Gastrocnemius medialis (tissue), 4 donors: ENCODE measurements at regions not wholly inside any gene's neighbourhood (a gene's known extent, or its start where the extent isn't known, plus 50 kb on each side); places are given as distances from the start of the nearest gene placed in this dataset.

ENCODE experiments used
- ATAC-seq, 2 donors: fragments of 150-250 bp; one replicate each; pipeline ENCODE4 v1.9.1; 2016
- DNase-seq, 2 donors: peaks; one replicate each; pipeline ENCODE4 v3.0.0-alpha.2; 2019
- H3K27ac ChIP-seq, 4 donors: fragments of 200-600 bp; sonication (generic); 1 replicate in 1 of 4; 2 replicates in 3 of 4; pipeline ENCODE4 v1.5.1; 2016 to 2018; ENCODE audit warnings: mild to moderate bottlenecking in 2 of 4, moderate library complexity in 1 of 4
- H3K27me3 ChIP-seq, 3 donors: fragments of 200-600 bp; sonication (generic) in 2 of 3; 1 replicate in 1 of 3; 2 replicates in 2 of 3; pipeline versions ENCODE4 v1.5.1 to v1.6.0; 2016 to 2019; ENCODE audit warnings: mild to moderate bottlenecking in 1 of 3, moderate library complexity in 1 of 3
- H3K36me3 ChIP-seq, 2 donors: fragments of 200-600 bp; sonication (generic) in 1 of 2; one replicate each; pipeline ENCODE4 v1.5.1; 2017 to 2018
- H3K4me1 ChIP-seq, 2 donors: fragments of 200-600 bp; sonication (generic) in 1 of 2; one replicate each; pipeline ENCODE4 v1.5.1; 2016 to 2017; ENCODE audit warnings: mild to moderate bottlenecking in 2 of 2
- H3K4me3 ChIP-seq, 4 donors: fragments of 200-600 bp; sonication (generic) in 3 of 4; 1 replicate in 1 of 4; 2 replicates in 3 of 4; pipeline ENCODE4 v1.5.1; 2016 to 2019; ENCODE audit warnings: mild to moderate bottlenecking in 2 of 4
- H3K9me3 ChIP-seq, 3 donors: fragments of 200-600 bp; sonication (generic) in 2 of 3; 1 replicate in 1 of 3; 2 replicates in 2 of 3; pipeline ENCODE4 v1.5.1; 2016 to 2019
- POLR2A ChIP-seq, 2 donors: fragments of 450-650 bp; IDR thresholded peaks; one replicate each; pipeline ENCODE4 v1.6.1; 2017; ENCODE audit warnings: antibody characterized with exemption in 2 of 2, mild to moderate bottlenecking in 2 of 2, moderate library complexity in 2 of 2
- in situ Hi-C, 4 donors: fragments of 200-750 bp; cut with MboI; loops; one replicate each; pipeline versions ENCODE4 v1.15.0 to v1.8.0; 2017; ENCODE audit warnings: low sequenced_read_pairs in 4 of 4
- intact Hi-C: fragments of 100-400 bp; cut with DNase I; formaldehyde crosslinking; loops from one replicate; pipeline ENCODE4 v1.15.1; 2023; ENCODE audit warnings: low total_unique reads
- TF ChIP-seq, protein P1 (sequence below), 5 experiments: fragments of 450-650 bp in 3 of 5; fragments of 200-600 bp in 2 of 5; sonication (generic) in 2 of 5; IDR thresholded peaks in 4 of 5; conservative IDR thresholded peaks in 1 of 5; 1 replicate in 4 of 5; 2 replicates in 1 of 5; pipeline ENCODE4 v1.5.1; 2016 to 2019; ENCODE audit warnings: antibody characterized with exemption in 5 of 5, mild to moderate bottlenecking in 3 of 5, moderate library complexity in 3 of 5

DNA sequence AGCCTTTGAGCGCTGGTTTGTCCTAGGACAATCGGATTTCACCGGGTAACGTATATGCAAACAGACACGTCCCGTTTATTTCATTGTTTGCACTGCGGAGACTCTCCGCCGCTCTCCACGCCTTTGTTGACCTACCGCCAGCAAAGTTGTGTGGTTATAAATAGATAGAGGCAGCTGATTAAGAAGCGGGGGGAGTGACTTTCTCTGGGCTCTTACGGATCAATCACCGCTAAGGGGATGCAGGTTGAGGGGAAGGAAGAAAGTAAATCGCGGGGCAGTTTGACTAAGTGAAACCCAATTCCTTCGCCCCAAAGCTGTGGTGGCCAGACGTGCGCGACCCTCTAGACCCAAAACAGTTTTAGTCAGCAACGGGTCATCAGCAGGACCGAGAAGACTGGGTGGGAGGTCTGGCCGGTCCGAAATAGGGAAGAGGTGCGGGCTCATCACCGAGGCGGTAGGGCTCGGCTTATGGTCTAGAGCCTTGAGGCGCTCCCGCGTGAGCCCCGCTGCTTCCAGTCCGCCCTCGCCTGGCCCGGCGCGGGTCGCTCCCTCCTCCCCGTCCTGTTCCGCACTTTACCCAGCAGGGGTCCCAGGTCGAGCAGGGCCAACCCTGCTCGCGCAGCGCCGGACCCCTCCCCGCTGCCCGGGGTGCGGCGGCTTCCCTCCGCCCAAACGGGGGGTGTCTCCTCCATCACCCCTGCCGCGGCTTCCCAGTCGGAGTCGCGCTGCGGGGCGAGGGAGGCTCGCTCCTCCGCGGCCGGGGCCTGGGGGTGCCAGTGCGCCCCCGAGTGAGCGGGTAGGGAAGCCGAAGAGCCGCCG, 120.8 kb upstream of the RRP15 start:
- intact Hi-C loops (no loop called here), in situ Hi-C loops (no loop called here)
- peaks cover 63 to 78% (median 68%) of the 10 kb centered on the region in 3 donors for H3K27me3 ChIP-seq
- peaks cover 7 to 10% of the 10 kb centered on the region in 2 donors for H3K4me1 ChIP-seq
- DNase-seq, result peak in 1 of 2 donors; percentile 31
- peak overlapping the region; percentile 47 to 63 (median 56) for H3K4me3 ChIP-seq
- peak; percentile 83 for ATAC-seq
- H3K27ac ChIP-seq, result peak overlapping the region in 2 of 4 donors; percentile 33 to 43
- TF ChIP-seq POLR2A (IDR thresholded peaks at IDR 0.05), result no peak
- TF ChIP-seq, protein P1, sequence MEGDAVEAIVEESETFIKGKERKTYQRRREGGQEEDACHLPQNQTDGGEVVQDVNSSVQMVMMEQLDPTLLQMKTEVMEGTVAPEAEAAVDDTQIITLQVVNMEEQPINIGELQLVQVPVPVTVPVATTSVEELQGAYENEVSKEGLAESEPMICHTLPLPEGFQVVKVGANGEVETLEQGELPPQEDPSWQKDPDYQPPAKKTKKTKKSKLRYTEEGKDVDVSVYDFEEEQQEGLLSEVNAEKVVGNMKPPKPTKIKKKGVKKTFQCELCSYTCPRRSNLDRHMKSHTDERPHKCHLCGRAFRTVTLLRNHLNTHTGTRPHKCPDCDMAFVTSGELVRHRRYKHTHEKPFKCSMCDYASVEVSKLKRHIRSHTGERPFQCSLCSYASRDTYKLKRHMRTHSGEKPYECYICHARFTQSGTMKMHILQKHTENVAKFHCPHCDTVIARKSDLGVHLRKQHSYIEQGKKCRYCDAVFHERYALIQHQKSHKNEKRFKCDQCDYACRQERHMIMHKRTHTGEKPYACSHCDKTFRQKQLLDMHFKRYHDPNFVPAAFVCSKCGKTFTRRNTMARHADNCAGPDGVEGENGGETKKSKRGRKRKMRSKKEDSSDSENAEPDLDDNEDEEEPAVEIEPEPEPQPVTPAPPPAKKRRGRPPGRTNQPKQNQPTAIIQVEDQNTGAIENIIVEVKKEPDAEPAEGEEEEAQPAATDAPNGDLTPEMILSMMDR (IDR thresholded peaks at IDR 0.05 in 4 of 5, conservative IDR thresholded peaks at IDR 0.05 in 1 of 5), result no peak
- no peaks in the 10 kb centered on the region for H3K36me3 ChIP-seq
- no peaks in the 10 kb centered on the region for H3K9me3 ChIP-seq

DNA sequence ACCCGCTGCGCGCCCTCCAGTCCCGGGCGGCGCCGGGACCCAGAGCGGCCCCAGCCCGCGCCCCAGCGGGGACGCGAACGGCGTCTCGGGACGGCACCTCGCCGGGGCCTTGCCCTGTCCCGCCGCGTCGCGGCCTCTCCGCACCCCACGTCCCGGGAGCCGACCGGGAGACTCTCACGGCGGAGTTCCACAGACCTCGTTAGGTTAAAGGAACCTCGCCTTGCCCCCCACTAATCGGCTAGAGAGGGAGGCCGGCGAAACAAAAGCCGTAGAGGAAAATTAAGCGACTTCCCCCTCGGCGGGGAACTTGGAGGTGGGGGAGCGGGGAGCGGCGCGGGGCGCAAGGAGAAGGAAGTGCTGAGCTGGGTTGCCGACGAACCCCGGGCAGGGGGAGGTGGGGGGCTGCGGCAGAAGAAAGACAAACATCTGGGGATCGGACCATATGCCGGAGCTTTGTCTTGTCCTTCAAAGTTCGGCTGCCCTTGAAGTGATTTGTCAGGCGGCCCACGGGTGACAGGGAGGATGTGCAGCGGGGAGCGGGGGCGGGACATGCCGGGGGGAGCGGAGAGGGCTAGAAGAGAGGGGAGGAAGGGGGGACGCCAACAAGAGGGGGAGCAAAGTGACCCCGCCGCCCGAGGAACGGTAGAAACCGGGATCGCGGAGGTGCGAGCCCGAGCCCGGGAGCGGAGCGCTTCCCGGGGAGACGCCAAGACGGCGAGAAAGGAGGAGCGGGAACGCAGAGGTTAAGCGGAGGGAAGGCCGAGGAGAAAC, 120.0 kb upstream of the RRP15 start:
- TF ChIP-seq POLR2A (IDR thresholded peaks at IDR 0.05), result no peak
- TF ChIP-seq, protein P1 (IDR thresholded peaks at IDR 0.05 in 4 of 5, conservative IDR thresholded peaks at IDR 0.05 in 1 of 5), result no peak
- peak in 1 of 2 donors; percentile 69 for ATAC-seq
- intact Hi-C loops, result no loop called here
- peak overlapping the region; percentile 47 to 63 (median 56) for H3K4me3 ChIP-seq
- peak in 1 of 2 donors; percentile 17 for DNase-seq
- H3K27ac ChIP-seq, result peak overlapping the region in 1 of 4 donors; percentile 43
- no peaks in the 10 kb centered on the region for H3K9me3 ChIP-seq
- peaks cover 66 to 76% (median 73%) of the 10 kb centered on the region in 3 donors for H3K27me3 ChIP-seq
- in situ Hi-C loops, result no loop called here
- H3K36me3 ChIP-seq, result no peaks in the 10 kb centered on the region
- peaks cover 7 to 10% of the 10 kb centered on the region in 2 donors for H3K4me1 ChIP-seq

GRCh38 chr1:218165701-218166114, 119.4 kb upstream of the RRP15 start:
- DNase-seq, result no peak
- no peaks in the 10 kb centered on the region for H3K9me3 ChIP-seq
- H3K4me1 ChIP-seq, result peaks cover 7 to 10% of the 10 kb centered on the region in 2 donors
- peak overlapping the region; percentile 47 to 63 (median 56) for H3K4me3 ChIP-seq
- in situ Hi-C loops, result no loop called here
- no peaks in the 10 kb centered on the region for H3K36me3 ChIP-seq
- H3K27me3 ChIP-seq, result peaks cover 67 to 81% (median 74%) of the 10 kb centered on the region in 3 donors
- TF ChIP-seq, protein P1 (IDR thresholded peaks at IDR 0.05 in 4 of 5, conservative IDR thresholded peaks at IDR 0.05 in 1 of 5), result no peak
- TF ChIP-seq POLR2A (IDR thresholded peaks at IDR 0.05), result no peak
- ATAC-seq, result no peak
- peak overlapping the region in 1 of 4 donors; percentile 43 for H3K27ac ChIP-seq
- intact Hi-C loops, result no loop called here

- ATAC-seq, result no peak
- no peak for TF ChIP-seq POLR2A (IDR thresholded peaks at IDR 0.05)
- TF ChIP-seq, protein P1 (IDR thresholded peaks at IDR 0.05 in 4 of 5, conservative IDR thresholded peaks at IDR 0.05 in 1 of 5), result no peak
- Histone ChIP-seq H3K36me3 (no peaks in the 10 kb centered on the region), H3K4me1 (peaks cover 7 to 10% of the 10 kb centered on the region in 2 donors), H3K9me3 (no peaks in the 10 kb centered on the region), H3K27me3 (peaks cover 61 to 83% (median 74%) of the 10 kb centered on the region in 3 donors), H3K4me3 (no peak overlapping the region), H3K27ac (no peak overlapping the region)
- DNase-seq, result no peak
- intact Hi-C loops, result no loop called here
- in situ Hi-C loops, result no loop called here
These were observed 118.7 kb upstream of the RRP15 start for GRCh38 chr1:218166268-218166945.
